ENCODE measurements at regions not wholly inside any gene's neighbourhood (a gene's known extent, or its start where the extent isn't known, plus 50 kb on each side); places are given as distances from the start of the nearest gene placed in this dataset.

GRCh38 chr9:73684601-73685000 lies 532.9 kb downstream of the ANXA1 start:
- DNase-seq (no peak), ATAC-seq (no peak)
- TF ChIP-seq POLR2A (IDR thresholded peaks at IDR 0.05), result no peak
- TF ChIP-seq CTCF (IDR thresholded peaks at IDR 0.05), result no peak
- intact Hi-C loops (cut with DNase I), result no loop called here
- 60 to 86% (median 76%) methylated on average over 3 of the region's 3 CpGs for WGBS, 4 donors
- Histone ChIP-seq H3K4me1 (no peaks in the 10 kb centered on the region), H3K27ac (no peak overlapping the region), H3K4me3 (no peak overlapping the region), H3K36me3 (no peaks in the 10 kb centered on the region), H3K27me3 (no peaks in the 10 kb centered on the region), H3K9me3 (peaks cover 0 to 17% (median 0%) of the 10 kb centered on the region in 12 donors)

GRCh38 chr9:73685786-73686185 lies 534.1 kb downstream of the ANXA1 start:
- H3K36me3 ChIP-seq, result no peaks in the 10 kb centered on the region
- intact Hi-C loops (cut with DNase I), result no loop called here
- no peak for DNase-seq
- 75 to 80% (median 79%) methylated on average over 3 of the region's 3 CpGs for WGBS, 4 donors
- no peak for ATAC-seq
- H3K4me1 ChIP-seq, result no peaks in the 10 kb centered on the region
- TF ChIP-seq CTCF (IDR thresholded peaks at IDR 0.05) (no peak), POLR2A (IDR thresholded peaks at IDR 0.05) (no peak)
- H3K27me3 ChIP-seq, result no peaks in the 10 kb centered on the region
- H3K27ac ChIP-seq, result no peak overlapping the region
- H3K4me3 ChIP-seq, result no peak overlapping the region
- H3K9me3 ChIP-seq, result peaks cover 0 to 17% (median 0%) of the 10 kb centered on the region in 12 donors

- no peak for ATAC-seq
- H3K4me1 ChIP-seq, result no peaks in the 10 kb centered on the region
- no peaks in the 10 kb centered on the region for H3K27me3 ChIP-seq
- H3K27ac ChIP-seq, result no peak overlapping the region
- WGBS, 4 donors, result 65 to 80% (median 72%) methylated on average over 5 of the region's 5 CpGs
- H3K36me3 ChIP-seq, result no peaks in the 10 kb centered on the region
- H3K4me3 ChIP-seq, result no peak overlapping the region
- no peak for DNase-seq
- intact Hi-C loops (cut with DNase I), result no loop called here
- H3K9me3 ChIP-seq, result peaks cover 0 to under 1% (median 0%) of the 10 kb centered on the region in 12 donors
- TF ChIP-seq POLR2A (IDR thresholded peaks at IDR 0.05), result no peak
- no peak for TF ChIP-seq CTCF (IDR thresholded peaks at IDR 0.05)
These were observed 537.6 kb downstream of the ANXA1 start for GRCh38 chr9:73689051-73689870.

DNA sequence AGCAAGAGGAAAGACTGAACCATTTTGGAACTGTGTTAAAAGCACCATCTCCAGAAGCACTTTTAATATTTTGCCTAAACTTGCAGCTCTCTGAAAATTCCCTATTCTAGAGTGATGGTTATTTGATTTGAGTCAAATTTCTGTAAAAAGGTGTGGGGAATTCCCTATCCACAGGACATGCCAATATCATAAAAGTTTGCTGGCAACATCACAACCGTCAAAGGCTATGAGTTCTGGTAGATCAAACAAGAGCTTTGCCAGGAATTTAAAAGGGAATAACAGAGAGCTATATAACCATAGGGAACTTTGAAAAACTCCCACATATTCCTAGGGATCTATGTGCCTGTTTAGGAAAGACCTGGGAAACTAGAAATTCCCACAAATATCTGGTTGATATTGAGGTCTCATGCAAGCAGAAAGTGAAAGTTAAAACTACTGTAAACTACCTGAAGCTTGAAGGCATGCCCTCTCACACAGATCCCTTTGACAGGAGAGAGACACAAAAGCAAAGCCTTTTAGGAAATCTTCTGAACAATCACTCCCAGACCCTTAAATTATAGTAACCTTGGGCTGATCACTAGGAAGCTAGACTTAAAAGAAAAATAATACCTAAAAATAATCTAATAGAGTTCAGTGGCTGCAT lies 549.9 kb downstream of the ANXA1 start:
- DNase-seq (no peak), ATAC-seq (no peak)
- Histone ChIP-seq H3K9me3 (peaks cover 0 to 7% (median 0%) of the 10 kb centered on the region in 12 donors), H3K27ac (no peak overlapping the region), H3K36me3 (no peaks in the 10 kb centered on the region), H3K27me3 (no peaks in the 10 kb centered on the region), H3K4me3 (no peak overlapping the region), H3K4me1 (no peaks in the 10 kb centered on the region)
- intact Hi-C loops (cut with DNase I), result no loop called here
- 68 to 80% (median 73%) methylated on average over 1 of the region's 1 CpG for WGBS, 4 donors
- TF ChIP-seq CTCF (IDR thresholded peaks at IDR 0.05) (no peak), POLR2A (IDR thresholded peaks at IDR 0.05) (no peak)

All from heart left ventricle (tissue), 16 donors.